ENCODE measurements at regions not wholly inside any gene's neighbourhood (a gene's known extent, or its start where the extent isn't known, plus 50 kb on each side); places are given as distances from the start of the nearest gene placed in this dataset.

GRCh38 chr11:10925149-10925926, 67.5 kb upstream of the ZBED5 start:
- Mint-ChIP-seq H3K27ac (no peak overlapping the region), H3K4me1 (ENCODE audit: low read depth) (no peaks in the 10 kb centered on the region), H3K36me3 (ENCODE audit: low read depth) (no peaks in the 10 kb centered on the region), H3K27me3 (peaks cover 18% of the 10 kb centered on the region), H3K9me3 (no peaks in the 10 kb centered on the region), H3K4me3 (no peak overlapping the region)
- Histone ChIP-seq H3K4me3 (ENCODE audit: low read length) (no peak overlapping the region), H3K4me1 (ENCODE audit: insufficient read depth, low read length) (peaks cover under 1% of the 10 kb centered on the region), H3K36me3 (ENCODE audit: insufficient read depth, low read length) (no peaks in the 10 kb centered on the region), H3K27ac (ENCODE audit: low read depth in 1 of 2, low read length in 2 of 2) (no peak overlapping the region), H3K9me3 (ENCODE audit: control insufficient read depth in 1 of 2, insufficient read depth in 1 of 2, low read length in 2 of 2) (no peaks in the 10 kb centered on the region), H3K27me3 (ENCODE audit: control insufficient read depth in 1 of 2, insufficient read depth in 2 of 2, low read length in 2 of 2) (peaks cover 6 to 11% of the 10 kb centered on the region in 2 experiments)
- ChIA-PET POLR2A (no interaction called here), CTCF (interaction anchor here (1.0 to 3.2 kb wide), 2 partner anchors 8 to 47 kb away, joined by 3 to 9 read pairs; no protein-coding TSS in a partner anchor)
- ATAC-seq (ENCODE audit: poor library complexity) (no peak), DNase-seq (no peak)
- intact Hi-C loops (cut with DNase I, micrococcal nuclease): no loop called here
- TF ChIP-seq CTCF (IDR thresholded peaks at IDR 0.05): no peak

GRCh38 chr11:10923882-10924281, 66.0 kb upstream of the ZBED5 start:
- Mint-ChIP-seq H3K4me3 (no peak overlapping the region), H3K36me3 (ENCODE audit: low read depth) (no peaks in the 10 kb centered on the region), H3K4me1 (ENCODE audit: low read depth) (no peaks in the 10 kb centered on the region), H3K27me3 (peaks cover 6% of the 10 kb centered on the region), H3K27ac (no peak overlapping the region), H3K9me3 (no peaks in the 10 kb centered on the region)
- intact Hi-C loops (cut with DNase I, micrococcal nuclease): no loop called here
- ATAC-seq (ENCODE audit: poor library complexity) (no peak), DNase-seq (no peak)
- ChIA-PET CTCF (interaction anchor here (0.6 to 3.2 kb wide), 2 partner anchors 10 to 130 kb away, joined by 3 to 9 read pairs; no protein-coding TSS in a partner anchor), POLR2A (no interaction called here)
- peaks cover 0 to 6% of the 10 kb centered on the region in 2 experiments for H3K27me3 ChIP-seq (ENCODE audit: control insufficient read depth in 1 of 2, insufficient read depth in 2 of 2, low read length in 2 of 2)
- no peak for TF ChIP-seq CTCF (IDR thresholded peaks at IDR 0.05)
- H3K36me3 ChIP-seq (ENCODE audit: insufficient read depth, low read length): no peaks in the 10 kb centered on the region
- no peaks in the 10 kb centered on the region for H3K9me3 ChIP-seq (ENCODE audit: control insufficient read depth in 1 of 2, insufficient read depth in 1 of 2, low read length in 2 of 2)
- no peak overlapping the region for H3K27ac ChIP-seq (ENCODE audit: low read depth in 1 of 2, low read length in 2 of 2)
- H3K4me1 ChIP-seq (ENCODE audit: insufficient read depth, low read length): no peaks in the 10 kb centered on the region
- no peak overlapping the region for H3K4me3 ChIP-seq (ENCODE audit: low read length)

GRCh38 chr11:10922892-10923291, 65.0 kb upstream of the ZBED5 start:
- Mint-ChIP-seq H3K36me3 (ENCODE audit: low read depth) (no peaks in the 10 kb centered on the region), H3K27me3 (no peaks in the 10 kb centered on the region), H3K4me1 (ENCODE audit: low read depth) (no peaks in the 10 kb centered on the region), H3K27ac (no peak overlapping the region), H3K4me3 (no peak overlapping the region), H3K9me3 (peaks cover 6% of the 10 kb centered on the region)
- H3K4me1 ChIP-seq (ENCODE audit: insufficient read depth, low read length): no peaks in the 10 kb centered on the region
- no peak overlapping the region for H3K4me3 ChIP-seq (ENCODE audit: low read length)
- H3K27me3 ChIP-seq (ENCODE audit: control insufficient read depth in 1 of 2, insufficient read depth in 2 of 2, low read length in 2 of 2): no peaks in the 10 kb centered on the region
- DNase-seq: no peak
- no peak for ATAC-seq (ENCODE audit: poor library complexity)
- H3K36me3 ChIP-seq (ENCODE audit: insufficient read depth, low read length): no peaks in the 10 kb centered on the region
- peaks cover 0 to under 1% of the 10 kb centered on the region in 2 experiments for H3K9me3 ChIP-seq (ENCODE audit: control insufficient read depth in 1 of 2, insufficient read depth in 1 of 2, low read length in 2 of 2)
- ChIA-PET CTCF (interaction anchor here (3.2 kb wide), 1 partner anchor 11 kb away, joined by 9 read pairs; no protein-coding TSS in a partner anchor), POLR2A (no interaction called here)
- intact Hi-C loops (cut with DNase I, micrococcal nuclease): no loop called here
- TF ChIP-seq CTCF (IDR thresholded peaks at IDR 0.05): no peak
- H3K27ac ChIP-seq (ENCODE audit: low read depth in 1 of 2, low read length in 2 of 2): no peak overlapping the region
